CD4-positive, alpha-beta T cell treated with Interleukin-17A for 4 hours (primary cell): ENCODE measurements at regions not wholly inside any gene's neighbourhood (a gene's known extent, or its start where the extent isn't known, plus 50 kb on each side); places are given as distances from the start of the nearest gene placed in this dataset.
"Not testable (repeated sequence)": the region's sequence is repeated elsewhere in the genome, so short reads cannot be mapped to it uniquely, and the experiment has no call there.

ENCODE experiments used
- DNase-seq: peaks from one replicate; pipeline ENCODE4 v3.0.0-alpha.2; 2020; ENCODE audit warnings: mixed read lengths

DNA sequence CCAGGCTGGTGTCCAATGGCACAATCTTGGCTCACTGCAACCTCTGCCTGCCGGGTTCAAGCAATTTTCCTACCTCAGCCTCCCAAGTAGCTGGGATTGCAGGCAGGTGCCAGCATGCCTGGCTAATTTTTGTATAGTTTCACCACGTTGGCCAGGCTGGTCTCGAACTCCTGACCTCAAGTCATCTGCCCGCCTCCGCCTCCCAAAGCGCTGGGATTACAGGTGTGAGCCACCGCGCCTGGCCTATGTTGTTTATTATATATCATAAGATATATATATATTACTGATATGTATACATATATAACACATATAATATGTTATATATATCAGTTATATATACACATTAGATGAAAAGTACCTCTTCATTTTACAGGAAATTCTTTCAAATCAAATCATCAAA, 914.7 kb downstream of the FOXD4L5 start:
- DNase-seq: not testable (repeated sequence)

DNA sequence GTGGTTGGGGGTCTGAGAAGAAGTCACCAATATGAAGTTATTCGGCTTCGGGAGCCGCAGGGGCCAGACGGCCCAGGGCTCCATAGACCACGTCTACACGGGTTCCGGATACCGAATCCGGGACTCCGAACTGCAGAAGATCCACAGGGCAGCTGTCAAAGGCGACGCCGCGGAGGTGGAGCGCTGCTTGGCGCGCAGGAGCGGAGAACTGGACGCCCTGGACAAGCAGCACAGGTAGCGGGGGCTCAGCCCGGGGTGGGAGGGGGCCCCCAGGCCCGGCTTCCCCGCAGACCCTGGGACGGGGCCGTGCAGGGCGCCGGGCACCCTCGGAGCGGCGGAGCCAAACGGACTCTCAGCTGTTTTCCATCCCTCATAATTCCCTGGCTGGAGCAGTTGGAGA, 915.4 kb downstream of the FOXD4L5 start:
- not testable (repeated sequence) for DNase-seq

GRCh38 chr9:64369114-64369513, 915.9 kb downstream of the FOXD4L5 start:
- not testable (repeated sequence) for DNase-seq

DNA sequence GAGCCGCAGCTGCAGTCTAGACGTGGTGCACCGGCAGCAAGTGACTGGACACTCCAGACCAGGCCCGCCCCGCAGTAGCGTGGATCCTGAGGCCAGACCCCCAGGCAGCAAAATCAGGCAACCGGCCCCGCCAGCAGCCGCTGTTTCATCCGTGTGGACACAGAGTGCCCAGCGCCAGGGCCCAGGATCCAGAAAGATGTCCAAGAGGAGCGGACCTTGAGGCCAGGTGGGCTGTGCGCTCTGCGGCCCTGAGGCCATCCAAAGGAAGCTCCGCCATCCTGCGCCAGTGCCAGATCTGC, 916.4 kb downstream of the FOXD4L5 start:
- DNase-seq: not testable (repeated sequence)

DNA sequence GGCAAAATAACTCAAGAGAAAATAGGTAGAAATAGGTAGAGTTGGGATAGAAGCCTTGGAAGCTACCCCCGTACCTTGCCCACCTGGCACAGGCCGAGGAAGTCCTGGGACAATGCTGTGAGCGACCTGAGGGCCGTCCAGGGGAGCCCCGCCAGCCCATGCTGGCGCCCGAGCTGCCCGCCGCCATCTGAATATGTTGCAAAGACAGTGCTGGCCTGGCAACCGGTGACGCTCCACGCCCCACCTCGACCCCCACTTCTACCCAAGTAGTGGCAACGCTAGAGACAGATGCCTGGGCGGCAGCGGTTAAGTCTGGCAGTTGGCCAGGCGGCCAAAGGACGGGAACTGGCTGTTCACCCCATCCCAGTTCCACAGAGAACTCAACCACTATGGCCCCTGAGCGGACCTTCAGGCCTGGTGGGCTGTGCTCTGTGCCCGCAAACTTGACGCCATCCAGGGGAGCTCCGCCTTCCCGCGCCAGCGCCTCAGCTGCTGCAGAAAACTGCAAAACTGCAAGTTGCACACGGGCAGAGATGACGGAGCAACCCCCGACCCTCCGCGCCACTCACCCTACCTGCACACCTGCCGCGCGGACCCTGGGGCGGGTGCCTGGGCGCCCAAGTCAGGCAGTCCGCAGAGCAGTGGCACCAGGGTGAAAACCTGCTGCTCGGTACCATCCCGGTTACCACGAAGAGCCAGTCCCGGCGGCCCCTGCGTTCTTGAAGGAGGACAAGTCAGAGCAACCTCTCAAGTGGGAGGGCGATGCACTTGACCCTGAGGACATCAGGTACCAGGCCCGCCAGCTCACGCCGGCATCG, 917.0 kb downstream of the FOXD4L5 start:
- peak; percentile 11 for DNase-seq
